ENCODE measurements at regions not wholly inside any gene's neighbourhood (a gene's known extent, or its start where the extent isn't known, plus 50 kb on each side); places are given as distances from the start of the nearest gene placed in this dataset.

DNA sequence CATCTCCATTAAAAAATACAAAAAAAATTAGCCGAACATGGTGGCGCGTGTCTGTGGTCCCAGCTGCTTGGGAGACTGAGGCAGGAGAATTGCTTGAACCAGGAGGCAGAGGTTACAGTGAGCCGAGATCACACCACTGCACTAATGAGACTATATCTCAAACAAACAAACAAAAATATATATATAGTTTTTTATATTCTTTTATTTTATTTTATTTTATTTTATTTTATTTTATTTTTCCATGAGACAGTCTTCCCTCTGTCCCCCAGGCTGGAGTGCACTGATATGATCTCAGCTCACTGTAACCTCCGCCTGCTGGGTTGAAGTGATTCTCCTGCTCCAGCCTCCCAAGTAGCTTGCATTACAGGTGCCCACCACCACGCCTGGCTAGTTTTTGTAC, 79.5 kb downstream of the IRF2BPL start:
- TF ChIP-seq, protein P1, sequence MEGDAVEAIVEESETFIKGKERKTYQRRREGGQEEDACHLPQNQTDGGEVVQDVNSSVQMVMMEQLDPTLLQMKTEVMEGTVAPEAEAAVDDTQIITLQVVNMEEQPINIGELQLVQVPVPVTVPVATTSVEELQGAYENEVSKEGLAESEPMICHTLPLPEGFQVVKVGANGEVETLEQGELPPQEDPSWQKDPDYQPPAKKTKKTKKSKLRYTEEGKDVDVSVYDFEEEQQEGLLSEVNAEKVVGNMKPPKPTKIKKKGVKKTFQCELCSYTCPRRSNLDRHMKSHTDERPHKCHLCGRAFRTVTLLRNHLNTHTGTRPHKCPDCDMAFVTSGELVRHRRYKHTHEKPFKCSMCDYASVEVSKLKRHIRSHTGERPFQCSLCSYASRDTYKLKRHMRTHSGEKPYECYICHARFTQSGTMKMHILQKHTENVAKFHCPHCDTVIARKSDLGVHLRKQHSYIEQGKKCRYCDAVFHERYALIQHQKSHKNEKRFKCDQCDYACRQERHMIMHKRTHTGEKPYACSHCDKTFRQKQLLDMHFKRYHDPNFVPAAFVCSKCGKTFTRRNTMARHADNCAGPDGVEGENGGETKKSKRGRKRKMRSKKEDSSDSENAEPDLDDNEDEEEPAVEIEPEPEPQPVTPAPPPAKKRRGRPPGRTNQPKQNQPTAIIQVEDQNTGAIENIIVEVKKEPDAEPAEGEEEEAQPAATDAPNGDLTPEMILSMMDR (IDR thresholded peaks at IDR 0.05) = no peak
- TF ChIP-seq POLR2A (IDR thresholded peaks at IDR 0.05) = no peak

Data from transverse colon (tissue), 3 donors.